ENCODE measurements at regions not wholly inside any gene's neighbourhood (a gene's known extent, or its start where the extent isn't known, plus 50 kb on each side); places are given as distances from the start of the nearest gene placed in this dataset.

DNA sequence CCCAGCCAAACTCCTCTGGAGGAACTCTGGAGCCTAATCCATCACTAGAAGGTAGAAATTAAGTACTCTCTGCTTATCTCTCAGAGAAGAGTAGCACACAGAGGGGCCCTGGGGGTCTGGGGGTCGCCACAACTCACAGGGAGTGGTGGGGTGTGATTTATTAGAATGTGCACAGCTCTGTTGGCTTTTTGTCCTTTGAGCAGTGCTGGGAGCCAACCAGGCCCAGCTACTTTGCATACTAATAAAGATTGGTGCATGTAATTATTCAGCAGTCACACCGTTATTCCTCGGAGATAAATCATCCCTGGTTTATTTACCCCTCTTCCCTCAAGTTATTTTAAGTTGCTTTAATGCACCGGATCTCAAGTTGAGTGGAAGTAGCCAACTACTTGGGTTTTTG lies 606.7 kb upstream of the EEF2KMT start:
- no peak for DNase-seq

DNA sequence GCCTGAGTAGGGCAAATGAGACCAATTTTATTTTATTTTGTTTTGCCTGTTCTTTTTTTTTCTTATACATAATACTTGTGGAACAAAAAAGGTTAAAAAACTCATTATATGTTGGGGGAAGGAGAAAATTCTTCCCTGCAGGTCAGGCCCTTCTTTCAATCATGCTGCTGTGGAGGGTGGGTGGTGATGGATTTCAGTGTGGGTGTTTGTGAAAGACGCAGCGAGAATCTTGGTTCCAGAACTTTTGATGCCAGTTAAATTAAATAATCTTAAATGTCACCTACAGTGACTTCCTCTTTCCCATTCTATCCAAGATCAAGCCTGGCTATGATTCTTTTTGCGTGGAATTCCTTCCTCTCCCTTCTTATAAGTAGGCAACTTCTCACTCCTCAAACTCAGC lies 595.8 kb upstream of the EEF2KMT start:
- no peak for DNase-seq

DNA sequence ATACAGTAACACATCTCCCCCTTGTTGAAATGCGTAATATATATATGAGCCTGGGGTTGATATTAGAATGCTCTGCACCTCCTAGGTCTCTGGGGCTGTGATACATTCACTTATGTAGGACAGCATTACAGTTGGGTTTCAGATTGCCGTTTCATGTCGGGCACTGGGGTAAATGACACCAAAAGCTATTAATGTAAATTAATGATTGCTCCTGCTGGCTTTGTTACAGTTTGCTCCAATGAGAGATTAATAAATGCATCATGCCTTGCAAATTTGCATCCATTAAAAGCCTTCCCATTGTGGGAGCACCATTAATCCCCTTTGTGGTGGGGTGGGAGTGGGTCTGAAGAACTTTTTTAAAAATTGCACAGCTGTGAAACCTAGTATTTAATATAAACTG lies 584.4 kb upstream of the EEF2KMT start:
- no peak for DNase-seq

- DNase-seq: no peak
These were observed 580.8 kb upstream of the EEF2KMT start for GRCh38 chr16:5678371-5678770.

GRCh38 chr16:5671421-5671820 lies 573.8 kb upstream of the EEF2KMT start:
- no peak for DNase-seq

DNA sequence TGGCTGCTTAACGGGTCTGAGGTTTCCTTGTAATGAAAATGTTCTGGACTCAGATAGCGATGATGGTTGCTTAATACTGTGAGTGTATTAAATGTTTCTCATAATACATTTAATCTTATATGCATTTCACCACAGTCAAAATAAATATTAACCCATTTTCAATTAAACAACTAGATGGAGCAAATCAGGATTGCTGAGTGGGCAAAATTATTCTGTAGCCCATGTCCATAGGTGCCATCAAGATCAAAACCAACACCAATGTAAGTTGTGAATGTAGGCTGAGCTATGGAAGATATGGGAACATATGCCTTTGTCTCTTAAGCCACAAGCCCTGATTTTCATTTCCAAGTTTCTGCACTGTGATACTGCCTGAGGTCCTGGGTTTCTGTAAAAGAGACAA lies 572.6 kb upstream of the EEF2KMT start:
- no peak for DNase-seq

GRCh38 chr16:5668553-5668952 lies 571.0 kb upstream of the EEF2KMT start:
- no peak for DNase-seq

- no peak for DNase-seq
These were observed 568.2 kb upstream of the EEF2KMT start for GRCh38 chr16:5665834-5666233.

DNA sequence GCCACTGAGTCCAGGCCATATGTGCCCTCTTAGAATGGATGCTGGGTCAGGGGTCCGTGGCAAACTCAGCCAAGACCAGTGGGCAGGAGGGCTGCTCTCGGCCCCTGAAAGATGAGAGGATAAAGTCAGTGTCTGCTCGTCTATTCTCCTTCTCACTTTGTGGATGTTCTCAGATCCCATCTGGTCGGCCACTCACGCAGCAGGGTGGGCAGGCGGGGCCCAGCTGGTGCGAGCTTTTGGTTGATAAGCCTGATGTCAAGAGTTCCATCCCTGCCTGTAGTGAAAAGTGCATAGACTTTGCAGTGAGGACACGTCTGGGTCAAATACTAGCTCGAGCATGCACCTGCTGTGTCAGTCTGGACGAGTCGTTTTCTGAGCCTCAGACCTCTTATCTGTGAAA lies 556.2 kb upstream of the EEF2KMT start:
- DNase-seq: no peak

DNA sequence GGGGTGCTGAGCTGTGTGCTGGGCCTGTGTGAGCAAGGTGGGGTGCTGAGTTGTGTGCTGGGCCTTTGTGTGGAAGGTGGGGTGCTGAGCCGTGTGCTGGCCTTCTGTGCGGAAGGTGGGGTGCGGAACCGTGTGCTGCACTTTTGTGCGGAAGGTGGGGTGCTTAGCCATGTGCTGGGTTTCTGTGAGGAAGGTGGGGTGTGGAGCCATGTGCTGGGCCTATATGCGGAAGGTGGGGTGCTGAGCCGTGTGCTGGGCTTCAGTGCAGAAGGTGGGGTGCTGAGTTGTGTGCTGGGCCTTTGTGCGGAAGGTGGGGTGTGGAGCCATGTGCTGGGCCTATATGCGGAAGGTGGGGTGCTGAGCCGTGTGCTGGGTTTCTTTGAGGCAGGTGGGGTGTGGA lies 555.4 kb upstream of the EEF2KMT start:
- DNase-seq: no peak

DNA sequence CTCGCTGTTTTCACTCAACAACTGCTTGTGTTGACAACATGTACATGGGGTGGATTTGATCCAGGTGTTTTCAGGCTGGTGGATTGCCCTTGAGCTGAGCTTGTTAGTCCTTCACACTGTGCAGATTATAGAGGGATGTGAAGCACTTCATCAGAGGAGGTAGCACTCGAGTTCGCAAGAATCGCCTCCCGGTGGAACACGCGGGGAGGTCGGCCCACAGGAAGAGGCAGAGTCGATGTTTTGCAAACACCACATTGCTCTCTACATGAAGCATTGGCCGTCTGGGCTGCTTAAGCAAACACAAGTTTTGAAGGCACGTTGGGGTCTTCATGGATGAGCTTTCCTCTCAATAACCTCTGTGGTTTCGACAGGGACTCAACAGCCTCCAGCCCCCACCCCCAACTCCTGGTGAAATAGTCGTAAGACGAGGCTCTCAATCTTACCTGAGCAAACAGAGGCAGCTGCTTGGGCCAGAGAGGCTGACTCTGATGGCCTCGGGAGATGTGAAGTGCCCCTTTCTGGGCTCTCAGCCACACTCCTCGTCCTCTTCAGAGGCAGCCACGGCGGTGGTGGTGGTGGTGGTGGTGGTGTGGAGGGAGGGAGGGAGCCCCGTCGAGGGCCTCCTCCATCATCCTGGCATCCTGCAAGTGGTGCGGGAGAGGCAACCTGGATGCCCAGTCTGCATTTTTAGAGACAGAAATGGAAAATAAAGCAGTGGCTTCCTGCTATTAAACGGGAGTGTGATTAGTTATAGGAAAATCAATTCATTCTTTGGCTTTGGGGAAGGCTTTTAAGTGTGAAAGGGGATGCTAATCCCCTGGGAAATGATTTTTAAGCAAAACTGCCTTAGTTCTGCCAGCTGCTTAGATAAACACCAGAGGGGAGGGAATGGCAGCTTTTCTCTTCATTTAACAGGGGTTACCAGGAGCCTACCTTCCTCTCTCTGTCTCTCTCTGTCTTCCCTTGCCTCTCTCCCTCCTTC lies 552.5 kb upstream of the EEF2KMT start:
- DNase-seq: no peak

GRCh38 chr16:5647051-5647450 lies 549.5 kb upstream of the EEF2KMT start:
- no peak for DNase-seq

DNA sequence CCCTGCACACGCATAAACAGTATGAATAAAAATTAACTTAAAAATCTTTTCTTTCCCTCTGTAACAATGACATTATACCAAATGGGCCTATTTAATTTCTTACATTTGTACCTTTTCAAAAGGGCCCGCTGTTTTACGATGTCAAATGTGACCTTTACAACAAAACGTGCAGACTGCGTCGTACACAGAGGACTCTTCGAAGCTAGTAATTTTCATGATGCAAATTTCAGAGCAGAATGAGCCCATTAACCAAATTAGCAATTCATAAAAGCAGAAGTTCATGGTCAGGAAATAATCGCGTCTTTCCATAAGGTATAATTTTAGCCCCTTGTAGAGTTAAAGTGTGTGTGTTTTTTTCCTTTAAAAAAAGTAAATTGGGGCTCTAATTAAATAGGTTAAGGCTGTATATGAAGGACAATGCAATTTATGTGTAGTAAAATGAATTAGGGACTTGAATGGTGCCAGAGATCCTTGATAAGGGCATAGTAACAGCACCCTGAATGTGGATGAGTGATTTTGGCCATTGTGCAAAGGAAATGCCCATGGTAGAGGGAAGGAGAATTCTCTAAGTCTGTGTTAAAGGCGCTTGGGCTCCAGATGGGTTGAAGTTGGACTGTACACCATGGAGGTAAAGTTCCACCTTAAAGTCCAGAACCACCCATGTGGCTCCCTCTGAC lies 546.4 kb upstream of the EEF2KMT start:
- DNase-seq: no peak

- no peak for DNase-seq
These were observed 544.8 kb upstream of the EEF2KMT start for GRCh38 chr16:5642436-5642835.

DNA sequence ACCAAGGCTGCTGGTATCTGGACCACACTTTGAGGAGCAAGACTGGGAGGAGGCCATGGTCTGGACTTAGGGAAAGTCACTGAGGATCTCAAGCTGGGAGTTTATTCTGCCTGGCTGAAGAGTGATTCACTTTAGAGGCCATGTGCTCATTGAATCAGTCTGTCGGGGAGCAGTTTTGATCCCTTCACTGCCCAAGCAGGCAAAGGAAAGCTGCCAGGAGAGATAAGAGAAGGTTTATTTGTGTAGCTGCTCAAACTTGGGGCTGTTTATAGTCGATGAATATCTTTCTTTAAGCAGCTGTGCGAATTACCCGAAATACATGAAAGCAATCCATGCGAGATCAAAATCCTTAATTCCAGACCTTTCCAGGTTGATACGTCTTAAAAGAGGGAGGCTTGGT lies 544.4 kb upstream of the EEF2KMT start:
- DNase-seq: no peak

GRCh38 chr16:5640883-5641282 lies 543.3 kb upstream of the EEF2KMT start:
- DNase-seq: no peak

GRCh38 chr16:5639531-5639930 lies 541.9 kb upstream of the EEF2KMT start:
- no peak for DNase-seq

DNA sequence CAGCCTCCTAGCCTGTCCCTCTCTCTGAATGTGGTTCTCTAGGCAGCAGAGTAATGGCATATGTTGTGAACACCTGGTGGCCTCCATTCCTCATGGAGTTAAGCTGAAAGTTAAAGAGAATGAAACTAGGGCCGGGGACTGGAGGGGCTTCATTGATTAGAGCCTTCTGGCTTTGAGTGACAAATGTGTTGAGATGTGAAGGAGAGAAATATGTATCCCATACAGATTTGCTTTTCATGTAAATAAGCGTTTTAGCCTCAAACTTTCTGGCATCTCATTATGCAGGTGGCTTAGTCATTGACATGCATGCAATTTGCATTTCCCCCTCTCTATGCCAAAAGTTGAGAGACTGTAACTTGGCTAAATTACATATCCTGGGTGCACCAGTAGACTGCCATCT lies 537.7 kb upstream of the EEF2KMT start:
- no peak for DNase-seq

DNA sequence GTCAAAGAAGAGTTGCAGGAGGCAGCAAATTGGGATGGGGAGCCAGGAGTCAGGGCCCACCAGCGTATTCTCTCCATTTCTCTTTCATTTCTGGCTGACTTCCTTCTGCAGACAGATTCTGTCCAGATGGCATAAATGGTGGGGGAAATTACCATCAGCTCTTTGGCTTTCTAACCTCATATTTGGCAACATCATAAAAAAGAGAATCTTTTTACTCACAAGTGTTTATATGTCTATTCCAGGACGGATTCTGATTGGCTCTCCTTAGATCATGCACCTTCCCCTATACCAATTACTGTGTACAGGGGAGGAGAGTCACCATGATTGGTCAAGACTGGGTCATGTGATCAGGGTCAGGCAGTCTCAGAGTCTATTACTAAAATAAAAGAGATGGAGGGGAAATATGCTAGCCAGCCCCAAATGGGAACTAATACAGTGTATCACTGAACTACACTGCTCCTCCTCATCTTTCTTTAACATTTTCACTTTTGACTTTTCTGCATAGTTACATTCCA lies 537.1 kb upstream of the EEF2KMT start:
- no peak for DNase-seq

- no peak for DNase-seq
These were observed 536.3 kb upstream of the EEF2KMT start for GRCh38 chr16:5633845-5634440.

DNA sequence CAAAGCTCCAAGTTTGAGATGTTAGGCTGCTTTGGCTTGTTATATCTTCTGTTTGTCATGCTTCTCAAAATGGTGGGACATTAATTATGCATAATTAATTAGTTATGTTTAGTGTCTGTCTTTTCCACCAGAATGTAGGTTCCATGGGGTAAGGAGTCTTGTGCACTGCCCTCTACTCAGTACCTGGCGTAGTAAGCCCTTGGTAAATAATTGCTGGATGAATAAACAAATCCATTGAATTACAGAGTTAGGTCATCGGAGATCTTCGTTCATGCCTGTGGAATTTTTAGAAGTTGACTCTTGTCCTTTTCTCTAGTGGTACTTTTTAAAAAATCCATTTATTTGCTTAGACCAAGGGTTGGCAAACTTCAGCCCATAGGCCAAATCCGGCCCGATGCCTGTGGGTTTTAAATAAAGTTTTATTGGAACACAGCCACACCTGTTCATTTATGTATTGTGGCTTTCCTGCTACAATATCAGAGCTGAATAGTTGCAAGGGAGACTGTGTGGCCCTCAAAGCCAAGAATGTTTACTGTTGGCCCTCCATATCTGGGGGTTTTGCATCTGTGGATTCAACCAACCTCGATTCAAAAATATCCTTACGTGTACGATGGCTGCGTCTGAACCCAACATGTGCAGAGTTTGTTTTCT lies 524.8 kb upstream of the EEF2KMT start:
- DNase-seq: no peak

GRCh38 chr16:5621826-5622225 lies 524.2 kb upstream of the EEF2KMT start:
- no peak for DNase-seq

DNA sequence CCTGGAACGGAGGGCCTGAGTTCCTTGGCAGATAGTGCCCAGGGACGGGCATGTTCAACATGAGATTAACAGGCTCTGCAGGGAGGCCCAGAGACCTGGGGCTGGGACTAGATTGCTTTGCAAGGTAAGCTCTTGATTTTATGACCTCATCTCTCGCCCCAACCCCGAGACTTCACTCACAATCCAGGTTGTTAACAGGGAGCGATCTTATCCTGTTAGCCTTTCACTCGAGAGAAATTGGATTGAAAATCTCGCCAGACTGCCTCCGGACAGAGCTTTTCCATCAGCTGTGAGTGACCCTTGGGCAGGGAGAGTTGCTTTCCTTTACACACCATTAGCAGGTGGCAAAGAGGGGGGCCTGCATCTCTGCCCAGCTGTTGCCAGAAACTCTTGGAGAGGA lies 521.7 kb upstream of the EEF2KMT start:
- DNase-seq: no peak

All from activated CD4-positive, alpha-beta T cell treated with anti-CD3 and anti-CD28 coated beads, Interleukin-2, amount 50 U/mL, for 4 hours (primary cell).